ENCODE measurements at regions not wholly inside any gene's neighbourhood (a gene's known extent, or its start where the extent isn't known, plus 50 kb on each side); places are given as distances from the start of the nearest gene placed in this dataset.

DNA sequence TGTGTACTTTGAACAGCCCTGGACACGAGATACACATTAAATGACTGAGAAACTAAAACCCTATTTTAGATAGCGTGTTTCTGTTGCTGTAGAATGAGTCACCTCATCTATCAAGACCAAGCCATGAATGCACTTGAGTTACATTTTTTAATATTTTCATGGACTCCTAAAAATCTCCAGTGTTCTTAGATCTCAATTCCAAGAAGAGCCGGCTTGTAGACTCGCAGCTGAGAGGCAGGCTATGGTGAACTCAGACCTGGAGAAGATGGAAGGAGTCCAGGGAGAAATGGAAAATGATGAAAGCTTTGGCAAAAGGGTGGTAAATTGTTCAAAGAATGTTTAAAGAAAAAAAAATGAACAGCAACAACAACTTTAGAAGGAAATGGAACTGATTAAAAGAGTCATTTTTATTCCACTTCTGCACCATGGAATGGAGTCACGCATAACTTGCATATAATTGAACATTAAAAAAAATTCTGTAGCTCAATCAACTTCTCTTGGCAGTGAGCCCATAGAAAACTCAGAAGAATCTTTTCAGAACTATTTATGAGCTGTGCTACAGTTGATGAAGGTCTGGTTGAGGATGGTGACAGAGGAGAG lies 129.8 kb downstream of the MXRA5 start:
- DNase-seq (ENCODE audit: low read depth, low spot score) (no peak), ATAC-seq (no peak), FAIRE-seq (no peak)
- H4K20me1 ChIP-seq (ENCODE audit: control insufficient read depth, insufficient read depth) = no peaks in the 10 kb centered on the region
- ChIA-PET CTCF (no interaction called here), SMC1A (ENCODE audit: uncharacterized antibody, unreplicated experiment) (no interaction called here), RAD21 (ENCODE audit: unreplicated experiment) (no interaction called here), POLR2A (no interaction called here)
- no peaks in the 10 kb centered on the region for H3K36me3 ChIP-seq (ENCODE audit: control insufficient read depth in 2 of 2, insufficient read depth in 2 of 2, low read length in 1 of 2)
- TF ChIP-seq EP300 (IDR thresholded peaks at IDR 0.05; ENCODE audit: borderline replicate concordance in 1 of 2, control insufficient read depth in 1 of 2, low read depth in 2 of 2, low read length in 2 of 2) (no peak), CHD4 (IDR thresholded peaks at IDR 0.05) (no peak), PML (IDR thresholded peaks at IDR 0.05; ENCODE audit: low read length) (no peak), RELA (IDR thresholded peaks at IDR 0.05; ENCODE audit: borderline replicate concordance, partially characterized antibody) (no peak), YY1 (IDR thresholded peaks at IDR 0.05; ENCODE audit: low read depth, low read length) (no peak), BMI1 (IDR thresholded peaks at IDR 0.05; ENCODE audit: borderline replicate concordance) (no peak), CBX3 (IDR thresholded peaks at IDR 0.05; ENCODE audit: borderline replicate concordance, low read depth) (no peak), NBN (IDR thresholded peaks at IDR 0.05) (no peak), FOXM1 (IDR thresholded peaks at IDR 0.05; ENCODE audit: low read depth, low read length) (no peak), CEBPB (IDR thresholded peaks at IDR 0.05; ENCODE audit: borderline replicate concordance in 1 of 2, low read depth in 2 of 2, low read length in 2 of 2) (no peak), POLR2AphosphoS5 (IDR thresholded peaks at IDR 0.05; ENCODE audit: low read length) (no peak)
- TF ChIP-seq, protein P1, sequence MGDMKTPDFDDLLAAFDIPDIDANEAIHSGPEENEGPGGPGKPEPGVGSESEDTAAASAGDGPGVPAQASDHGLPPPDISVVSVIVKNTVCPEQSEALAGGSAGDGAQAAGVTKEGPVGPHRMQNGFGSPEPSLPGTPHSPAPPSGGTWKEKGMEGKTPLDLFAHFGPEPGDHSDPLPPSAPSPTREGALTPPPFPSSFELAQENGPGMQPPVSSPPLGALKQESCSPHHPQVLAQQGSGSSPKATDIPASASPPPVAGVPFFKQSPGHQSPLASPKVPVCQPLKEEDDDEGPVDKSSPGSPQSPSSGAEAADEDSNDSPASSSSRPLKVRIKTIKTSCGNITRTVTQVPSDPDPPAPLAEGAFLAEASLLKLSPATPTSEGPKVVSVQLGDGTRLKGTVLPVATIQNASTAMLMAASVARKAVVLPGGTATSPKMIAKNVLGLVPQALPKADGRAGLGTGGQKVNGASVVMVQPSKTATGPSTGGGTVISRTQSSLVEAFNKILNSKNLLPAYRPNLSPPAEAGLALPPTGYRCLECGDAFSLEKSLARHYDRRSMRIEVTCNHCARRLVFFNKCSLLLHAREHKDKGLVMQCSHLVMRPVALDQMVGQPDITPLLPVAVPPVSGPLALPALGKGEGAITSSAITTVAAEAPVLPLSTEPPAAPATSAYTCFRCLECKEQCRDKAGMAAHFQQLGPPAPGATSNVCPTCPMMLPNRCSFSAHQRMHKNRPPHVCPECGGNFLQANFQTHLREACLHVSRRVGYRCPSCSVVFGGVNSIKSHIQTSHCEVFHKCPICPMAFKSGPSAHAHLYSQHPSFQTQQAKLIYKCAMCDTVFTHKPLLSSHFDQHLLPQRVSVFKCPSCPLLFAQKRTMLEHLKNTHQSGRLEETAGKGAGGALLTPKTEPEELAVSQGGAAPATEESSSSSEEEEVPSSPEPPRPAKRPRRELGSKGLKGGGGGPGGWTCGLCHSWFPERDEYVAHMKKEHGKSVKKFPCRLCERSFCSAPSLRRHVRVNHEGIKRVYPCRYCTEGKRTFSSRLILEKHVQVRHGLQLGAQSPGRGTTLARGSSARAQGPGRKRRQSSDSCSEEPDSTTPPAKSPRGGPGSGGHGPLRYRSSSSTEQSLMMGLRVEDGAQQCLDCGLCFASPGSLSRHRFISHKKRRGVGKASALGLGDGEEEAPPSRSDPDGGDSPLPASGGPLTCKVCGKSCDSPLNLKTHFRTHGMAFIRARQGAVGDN (IDR thresholded peaks at IDR 0.05) = no peak
- TF ChIP-seq, protein P2, sequence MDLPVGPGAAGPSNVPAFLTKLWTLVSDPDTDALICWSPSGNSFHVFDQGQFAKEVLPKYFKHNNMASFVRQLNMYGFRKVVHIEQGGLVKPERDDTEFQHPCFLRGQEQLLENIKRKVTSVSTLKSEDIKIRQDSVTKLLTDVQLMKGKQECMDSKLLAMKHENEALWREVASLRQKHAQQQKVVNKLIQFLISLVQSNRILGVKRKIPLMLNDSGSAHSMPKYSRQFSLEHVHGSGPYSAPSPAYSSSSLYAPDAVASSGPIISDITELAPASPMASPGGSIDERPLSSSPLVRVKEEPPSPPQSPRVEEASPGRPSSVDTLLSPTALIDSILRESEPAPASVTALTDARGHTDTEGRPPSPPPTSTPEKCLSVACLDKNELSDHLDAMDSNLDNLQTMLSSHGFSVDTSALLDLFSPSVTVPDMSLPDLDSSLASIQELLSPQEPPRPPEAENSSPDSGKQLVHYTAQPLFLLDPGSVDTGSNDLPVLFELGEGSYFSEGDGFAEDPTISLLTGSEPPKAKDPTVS (IDR thresholded peaks at IDR 0.05; ENCODE audit: low read depth, low read length) = no peak
- TF ChIP-seq, protein P3, sequence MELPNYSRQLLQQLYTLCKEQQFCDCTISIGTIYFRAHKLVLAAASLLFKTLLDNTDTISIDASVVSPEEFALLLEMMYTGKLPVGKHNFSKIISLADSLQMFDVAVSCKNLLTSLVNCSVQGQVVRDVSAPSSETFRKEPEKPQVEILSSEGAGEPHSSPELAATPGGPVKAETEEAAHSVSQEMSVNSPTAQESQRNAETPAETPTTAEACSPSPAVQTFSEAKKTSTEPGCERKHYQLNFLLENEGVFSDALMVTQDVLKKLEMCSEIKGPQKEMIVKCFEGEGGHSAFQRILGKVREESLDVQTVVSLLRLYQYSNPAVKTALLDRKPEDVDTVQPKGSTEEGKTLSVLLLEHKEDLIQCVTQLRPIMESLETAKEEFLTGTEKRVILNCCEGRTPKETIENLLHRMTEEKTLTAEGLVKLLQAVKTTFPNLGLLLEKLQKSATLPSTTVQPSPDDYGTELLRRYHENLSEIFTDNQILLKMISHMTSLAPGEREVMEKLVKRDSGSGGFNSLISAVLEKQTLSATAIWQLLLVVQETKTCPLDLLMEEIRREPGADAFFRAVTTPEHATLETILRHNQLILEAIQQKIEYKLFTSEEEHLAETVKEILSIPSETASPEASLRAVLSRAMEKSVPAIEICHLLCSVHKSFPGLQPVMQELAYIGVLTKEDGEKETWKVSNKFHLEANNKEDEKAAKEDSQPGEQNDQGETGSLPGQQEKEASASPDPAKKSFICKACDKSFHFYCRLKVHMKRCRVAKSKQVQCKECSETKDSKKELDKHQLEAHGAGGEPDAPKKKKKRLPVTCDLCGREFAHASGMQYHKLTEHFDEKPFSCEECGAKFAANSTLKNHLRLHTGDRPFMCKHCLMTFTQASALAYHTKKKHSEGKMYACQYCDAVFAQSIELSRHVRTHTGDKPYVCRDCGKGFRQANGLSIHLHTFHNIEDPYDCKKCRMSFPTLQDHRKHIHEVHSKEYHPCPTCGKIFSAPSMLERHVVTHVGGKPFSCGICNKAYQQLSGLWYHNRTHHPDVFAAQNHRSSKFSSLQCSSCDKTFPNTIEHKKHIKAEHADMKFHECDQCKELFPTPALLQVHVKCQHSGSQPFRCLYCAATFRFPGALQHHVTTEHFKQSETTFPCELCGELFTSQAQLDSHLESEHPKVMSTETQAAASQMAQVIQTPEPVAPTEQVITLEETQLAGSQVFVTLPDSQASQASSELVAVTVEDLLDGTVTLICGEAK (IDR thresholded peaks at IDR 0.05; ENCODE audit: borderline replicate concordance) = no peak
- no TSS peak for BruUV-seq (replicated peaks)
- no peaks in the 10 kb centered on the region for H3K79me2 ChIP-seq (ENCODE audit: control insufficient read depth, insufficient read depth, low read length)
- H3K27me3 ChIP-seq (replicated peaks in 1 of 2; ENCODE audit: control insufficient read depth in 2 of 2, insufficient read depth in 2 of 2, low read length in 1 of 2) = no peaks in the 10 kb centered on the region
- H3K4me2 ChIP-seq (ENCODE audit: control insufficient read depth, insufficient read depth) = no peak overlapping the region
- no peak overlapping the region for H2AFZ ChIP-seq (ENCODE audit: control insufficient read depth, low read depth, low read length)
- H3K4me1 ChIP-seq (ENCODE audit: control insufficient read depth, insufficient read depth, low read length) = no peaks in the 10 kb centered on the region
- H3K27ac ChIP-seq (ENCODE audit: control insufficient read depth, insufficient read depth) = no peak overlapping the region
- WGBS (ENCODE audit: insufficient coverage, insufficient replicate concordance, low lambda C conversion rate, missing lambda C conversion rate) = 31% methylated on average over 5 of the region's 5 CpGs
- H3K9me3 ChIP-seq (replicated peaks; ENCODE audit: control insufficient read depth, insufficient read depth, low read length) = no peaks in the 10 kb centered on the region
- H3K4me3 ChIP-seq = no peak overlapping the region
- in situ Hi-C loops (cut with MboI) (no loop called here), intact Hi-C loops (cut with micrococcal nuclease; ENCODE audit: unreplicated experiment) (no loop called here)
- H3K9ac ChIP-seq (ENCODE audit: control insufficient read depth, insufficient read depth, low read length) = no peak overlapping the region

All from GM12878 (cell line).